GM12878 (cell line): ENCODE measurements at regions not wholly inside any gene's neighbourhood (a gene's known extent, or its start where the extent isn't known, plus 50 kb on each side); places are given as distances from the start of the nearest gene placed in this dataset.

ENCODE experiments used
- ATAC-seq: fragments of 200-7000 bp; cut with Tn5 transposase; 3 replicates; pipeline ENCODE4 v1.9.1; 2020; ENCODE audit warnings: mild to moderate bottlenecking, moderate library complexity
- BruUV-seq: library from RNA; stranded (reverse); fragments of 400-500 nt; replicated peaks from 2 replicates; lab custom pipeline; 2021; lab: Mats Ljungman, UMichigan
- CTCF ChIA-PET: fragments of 300-600 bp; sonication (Branson Sonifier 250); formaldehyde crosslinking; extraction: SDS; loops from one replicate; lab custom pipeline; 2021; ENCODE audit warnings: inconsistent platforms; lab: Yijun Ruan, JAX
- POLR2A ChIA-PET: fragments of 350-600 bp; formaldehyde crosslinking; extraction: SDS; loops from one replicate; lab custom pipeline; 2021; ENCODE audit warnings: inconsistent platforms; lab: Charles Lee
- RAD21 ChIA-PET: fragments of 300-600 bp; sonication (Branson Sonifier 250); formaldehyde crosslinking; loops from one replicate; lab custom pipeline; 2023; ENCODE audit warnings: antibody characterized with exemption; ENCODE audit not compliant: unreplicated experiment; lab: Charles Lee
- SMC1A ChIA-PET: fragments of 300-600 bp; sonication (Branson Sonifier 250); formaldehyde crosslinking; loops from one replicate; lab custom pipeline; 2023; ENCODE audit not compliant: unreplicated experiment, uncharacterized antibody; lab: Charles Lee
- DNase-seq: peaks from one replicate; pipeline ENCODE4 v3.0.0-alpha.2; 2011; ENCODE audit warnings: low read depth, low spot score
- FAIRE-seq: peaks from 3 replicates; lab custom pipeline; 2011; peaks lifted over from hg19 to GRCh38; lab: Jason Lieb, UNC
- H2AFZ ChIP-seq: 2 replicates; pipeline ENCODE4 v1.6.0; 2011; ENCODE audit warnings: low read depth, low read length, control low read depth; ENCODE audit not compliant: control insufficient read depth
- H3K27ac ChIP-seq: 2 replicates; pipeline ENCODE4 v1.5.1; 2011; ENCODE audit warnings: control low read depth; ENCODE audit not compliant: control insufficient read depth, insufficient read depth
- H3K27me3 ChIP-seq, 2 experiments: replicated peaks in 1 of 2; 2 replicates each; pipeline versions ENCODE4 v1.6.0 to v1.6.1; 2011; ENCODE audit warnings: low read length in 1 of 2; ENCODE audit not compliant: control insufficient read depth in 2 of 2, insufficient read depth in 2 of 2
- H3K36me3 ChIP-seq, 2 experiments: 2 replicates each; pipeline ENCODE4 v1.5.1; 2011; ENCODE audit warnings: low read length in 1 of 2; ENCODE audit not compliant: control insufficient read depth in 2 of 2, insufficient read depth in 2 of 2
- H3K4me1 ChIP-seq: 2 replicates; pipeline ENCODE4 v1.6.1; 2011; ENCODE audit warnings: mild to moderate bottlenecking, low read length, moderate library complexity, mixed read lengths; ENCODE audit not compliant: control insufficient read depth, insufficient read depth
- H3K4me2 ChIP-seq: 2 replicates; pipeline ENCODE4 v1.6.0; 2011; ENCODE audit warnings: control low read depth; ENCODE audit not compliant: control insufficient read depth, insufficient read depth
- H3K4me3 ChIP-seq: fragments of 200-600 bp; sonication (generic); 2 replicates; pipeline ENCODE4 v1.5.1; 2016
- H3K79me2 ChIP-seq: 2 replicates; pipeline ENCODE4 v1.6.0; 2011; ENCODE audit warnings: low read length; ENCODE audit not compliant: control insufficient read depth, insufficient read depth
- H3K9ac ChIP-seq: 2 replicates; pipeline ENCODE4 v1.8.0; 2011; ENCODE audit warnings: low read length, control low read depth, mixed read lengths; ENCODE audit not compliant: control insufficient read depth, insufficient read depth
- H3K9me3 ChIP-seq: replicated peaks from 3 replicates; pipeline ENCODE4 v1.5.1; 2011; ENCODE audit warnings: mild to moderate bottlenecking, low read length; ENCODE audit not compliant: control insufficient read depth, insufficient read depth
- H4K20me1 ChIP-seq: 2 replicates; pipeline ENCODE4 v1.6.0; 2011; ENCODE audit not compliant: control insufficient read depth, insufficient read depth
- BCL3 ChIP-seq: IDR thresholded peaks from 2 replicates; pipeline ENCODE4 v1.6.1; 2011; ENCODE audit warnings: borderline replicate concordance, low read depth, mild to moderate bottlenecking, moderate library complexity, low read length; ENCODE audit not compliant: insufficient read depth, poor library complexity, severe bottlenecking
- CBX5 ChIP-seq: sonication (generic); IDR thresholded peaks from 2 replicates; pipeline ENCODE4 v1.6.1; 2016; ENCODE audit warnings: low read depth, moderate library complexity, mild to moderate bottlenecking, inconsistent platforms
- E2F4 ChIP-seq: IDR thresholded peaks from 2 replicates; pipeline ENCODE4 v1.6.1; 2012; ENCODE audit warnings: low read depth, low read length, improper control_type of control experiment
- ESRRA ChIP-seq: IDR thresholded peaks from 2 replicates; pipeline ENCODE4 v1.6.1; 2012; ENCODE audit warnings: mild to moderate bottlenecking, low read length, improper control_type of control experiment
- JUNB ChIP-seq: IDR thresholded peaks from 2 replicates; pipeline ENCODE4 v1.6.1; 2016; ENCODE audit warnings: antibody characterized with exemption, mild to moderate bottlenecking
- NFYB ChIP-seq: IDR thresholded peaks from 2 replicates; pipeline ENCODE4 v1.6.1; 2011; ENCODE audit warnings: low read depth, mild to moderate bottlenecking, low read length, improper control_type of control experiment, moderate library complexity; ENCODE audit not compliant: insufficient read depth
- NR2F1 ChIP-seq: fragments of 450-650 bp; conservative IDR thresholded peaks from 2 replicates; pipeline ENCODE4 v1.6.1; 2017; ENCODE audit warnings: mild to moderate bottlenecking
- REST ChIP-seq: IDR thresholded peaks from 2 replicates; pipeline ENCODE4 v1.6.1; 2012; ENCODE audit warnings: mild to moderate bottlenecking, low read depth, low read length
- TARDBP ChIP-seq: IDR thresholded peaks from 2 replicates; pipeline ENCODE4 v1.6.1; 2016; ENCODE audit warnings: borderline replicate concordance
- TCF12 ChIP-seq: IDR thresholded peaks from 2 replicates; pipeline ENCODE4 v1.6.1; 2011; ENCODE audit warnings: low read depth, mild to moderate bottlenecking, low read length
- WGBS: methylation state at CpG from one replicate; pipeline ENCODE4 v1.1.6; 2016; ENCODE audit warnings: low lambda C conversion rate; ENCODE audit not compliant: insufficient replicate concordance, insufficient coverage; ENCODE audit errors: missing lambda C conversion rate; 5-methylcytosine and 5-hydroxymethylcytosine counted together
- in situ Hi-C: fragments of 300-500 bp; cut with MboI; formaldehyde crosslinking; loops from 9 replicates; pipeline ENCODE4 v1.14.3; 2018; ENCODE audit warnings: mixed read lengths
- intact Hi-C: fragments of 100-400 bp; cut with micrococcal nuclease; formaldehyde crosslinking; loops from one replicate; pipeline ENCODE4 v1.14.2; 2022; ENCODE audit not compliant: unreplicated experiment

GRCh38 chr12:29907461-29907860 lies 123.7 kb upstream of the TMTC1 start:
- no peak overlapping the region for H2AFZ ChIP-seq
- ChIA-PET CTCF (no interaction called here), RAD21 (no interaction called here), SMC1A (interaction anchor here (0.6 kb wide), 1 partner anchor 325 kb away, joined by 3 read pairs; no protein-coding TSS in a partner anchor), POLR2A (no interaction called here)
- 54% methylated on average over 4 of the region's 4 CpGs for WGBS
- no peaks in the 10 kb centered on the region for H3K27me3 ChIP-seq
- no peaks in the 10 kb centered on the region for H4K20me1 ChIP-seq
- H3K4me2 ChIP-seq: no peak overlapping the region
- no peaks in the 10 kb centered on the region for H3K36me3 ChIP-seq
- FAIRE-seq (no peak), DNase-seq (no peak), ATAC-seq (no peak)
- in situ Hi-C loops: no loop called here
- no peak overlapping the region for H3K9ac ChIP-seq
- H3K79me2 ChIP-seq: no peaks in the 10 kb centered on the region
- TF ChIP-seq NFYB (no peak), BCL3 (no peak)
- intact Hi-C loops: no loop called here
- no peaks in the 10 kb centered on the region for H3K4me1 ChIP-seq
- no peak overlapping the region for H3K4me3 ChIP-seq
- no TSS peak for BruUV-seq
- H3K9me3 ChIP-seq: no peaks in the 10 kb centered on the region
- H3K27ac ChIP-seq: no peak overlapping the region

- POLR2A ChIA-PET: no interaction called here
- H2AFZ ChIP-seq: no peak overlapping the region
- H3K9ac ChIP-seq: no peak overlapping the region
- TF ChIP-seq E2F4 (no peak), REST (no peak), NR2F1 (no peak), CBX5 (no peak), JUNB (no peak), TCF12 (no peak), TARDBP (no peak), ESRRA (no peak)
- no peaks in the 10 kb centered on the region for H3K36me3 ChIP-seq
- CTCF ChIA-PET: interaction anchor here (0.6 to 6.4 kb wide), 16 partner anchors 8 to 391 kb away, joined by 3 to 71 read pairs (median 3); no protein-coding TSS in a partner anchor
- ATAC-seq: no peak
- RAD21 ChIA-PET: interaction anchor here (1.0 to 4.0 kb wide), 15 partner anchors 12 to 385 kb away, joined by 3 to 30 read pairs (median 4); no protein-coding TSS in a partner anchor
- BruUV-seq: no TSS peak
- no peaks in the 10 kb centered on the region for H4K20me1 ChIP-seq
- no peak overlapping the region for H3K4me2 ChIP-seq
- H3K4me1 ChIP-seq: no peaks in the 10 kb centered on the region
- in situ Hi-C loops (no loop called here), intact Hi-C loops (no loop called here)
- H3K4me3 ChIP-seq: no peak overlapping the region
- no peaks in the 10 kb centered on the region for H3K79me2 ChIP-seq
- H3K27ac ChIP-seq: no peak overlapping the region
- SMC1A ChIA-PET: interaction anchor here (0.8 to 5.2 kb wide), 15 partner anchors 12 to 385 kb away, joined by 3 to 64 read pairs (median 8); no protein-coding TSS in a partner anchor
- FAIRE-seq: no peak
- no peaks in the 10 kb centered on the region for H3K27me3 ChIP-seq
- H3K9me3 ChIP-seq: no peaks in the 10 kb centered on the region; the same call in 2 of the 3 replicates
- DNase-seq: no peak
- 0% methylated on average over 2 of the region's 2 CpGs for WGBS
Measured at GRCh38 chr12:29902043-29902442, 118.3 kb upstream of the TMTC1 start.
